OCI-LY1 (cell line): ENCODE measurements at regions not wholly inside any gene's neighbourhood (a gene's known extent, or its start where the extent isn't known, plus 50 kb on each side); places are given as distances from the start of the nearest gene placed in this dataset.

Experiments
- EZH2 ChIP-seq: fragments of 200-600 bp; sonication (generic), shearing (Covaris generic); IDR thresholded peaks from 2 replicates; pipeline ENCODE4 v1.8.0; 2017; ENCODE audit warnings: borderline replicate concordance, mixed run types, mild to moderate bottlenecking, antibody characterized with exemption, low read length, moderate library complexity, mixed read lengths
- TF ChIP-seq, protein P1 (sequence below): fragments of 200-600 bp; sonication (generic), shearing (Covaris generic); IDR thresholded peaks from 2 replicates; pipeline ENCODE4 v1.5.1; 2017; ENCODE audit warnings: mild to moderate bottlenecking, antibody characterized with exemption, low read length, moderate library complexity, mixed read lengths

DNA sequence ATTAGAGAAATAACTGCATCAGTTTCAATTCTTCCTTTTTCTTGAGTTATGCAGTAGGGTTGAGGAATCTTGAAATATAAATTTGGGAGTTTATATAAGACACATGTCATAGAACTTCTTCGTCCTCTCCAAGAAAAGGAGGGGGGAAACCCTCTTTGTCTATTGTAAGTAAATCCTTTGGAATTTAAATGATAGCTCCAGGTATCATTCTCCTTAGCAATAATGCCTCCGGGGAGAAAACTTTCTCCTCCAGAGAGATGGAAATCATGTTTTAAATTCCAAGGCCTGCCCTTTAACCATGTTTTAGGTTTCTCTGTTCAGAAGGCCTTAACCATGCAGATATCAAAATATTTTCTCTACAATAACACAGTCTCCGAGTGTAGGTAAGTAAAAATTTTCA, 899.7 kb upstream of the GCFC2 start:
- TF ChIP-seq, protein P1, sequence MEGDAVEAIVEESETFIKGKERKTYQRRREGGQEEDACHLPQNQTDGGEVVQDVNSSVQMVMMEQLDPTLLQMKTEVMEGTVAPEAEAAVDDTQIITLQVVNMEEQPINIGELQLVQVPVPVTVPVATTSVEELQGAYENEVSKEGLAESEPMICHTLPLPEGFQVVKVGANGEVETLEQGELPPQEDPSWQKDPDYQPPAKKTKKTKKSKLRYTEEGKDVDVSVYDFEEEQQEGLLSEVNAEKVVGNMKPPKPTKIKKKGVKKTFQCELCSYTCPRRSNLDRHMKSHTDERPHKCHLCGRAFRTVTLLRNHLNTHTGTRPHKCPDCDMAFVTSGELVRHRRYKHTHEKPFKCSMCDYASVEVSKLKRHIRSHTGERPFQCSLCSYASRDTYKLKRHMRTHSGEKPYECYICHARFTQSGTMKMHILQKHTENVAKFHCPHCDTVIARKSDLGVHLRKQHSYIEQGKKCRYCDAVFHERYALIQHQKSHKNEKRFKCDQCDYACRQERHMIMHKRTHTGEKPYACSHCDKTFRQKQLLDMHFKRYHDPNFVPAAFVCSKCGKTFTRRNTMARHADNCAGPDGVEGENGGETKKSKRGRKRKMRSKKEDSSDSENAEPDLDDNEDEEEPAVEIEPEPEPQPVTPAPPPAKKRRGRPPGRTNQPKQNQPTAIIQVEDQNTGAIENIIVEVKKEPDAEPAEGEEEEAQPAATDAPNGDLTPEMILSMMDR: no peak
- no peak for TF ChIP-seq EZH2
